KMS-11 (cell line): ENCODE measurements at regions not wholly inside any gene's neighbourhood (a gene's known extent, or its start where the extent isn't known, plus 50 kb on each side); places are given as distances from the start of the nearest gene placed in this dataset.

ENCODE experiments used
- H2AFZ ChIP-seq: fragments of 200-600 bp; sonication (generic); 2 replicates; pipeline ENCODE4 v1.6.1; 2016; ENCODE audit warnings: antibody characterized with exemption, mixed run types, low read depth
- H3K27ac ChIP-seq: fragments of 200-600 bp; sonication (generic); 2 replicates; pipeline ENCODE4 v1.6.1; 2016; ENCODE audit warnings: mild to moderate bottlenecking, mixed run types
- H3K27me3 ChIP-seq: fragments of 200-600 bp; sonication (generic); 2 replicates; pipeline ENCODE4 v1.6.1; 2017; ENCODE audit warnings: mild to moderate bottlenecking, low read depth, mixed run types, moderate library complexity; ENCODE audit not compliant: insufficient read depth
- H3K36me3 ChIP-seq: fragments of 200-600 bp; sonication (generic); 2 replicates; pipeline ENCODE4 v1.6.1; 2017; ENCODE audit warnings: mild to moderate bottlenecking, mixed run types; ENCODE audit not compliant: insufficient read depth
- H3K4me1 ChIP-seq: fragments of 200-600 bp; sonication (generic); 2 replicates; pipeline ENCODE4 v1.6.1; 2016; ENCODE audit warnings: mild to moderate bottlenecking, low read depth, mixed run types; ENCODE audit not compliant: poor library complexity, severe bottlenecking
- H3K4me2 ChIP-seq: fragments of 200-600 bp; sonication (generic); 2 replicates; pipeline ENCODE4 v1.7.0; 2016; ENCODE audit warnings: mild to moderate bottlenecking, mixed run types
- H3K4me3 ChIP-seq: fragments of 200-600 bp; sonication (generic); IDR thresholded peaks from 2 replicates; pipeline ENCODE4 v1.6.1; 2017; ENCODE audit warnings: low read depth, low read length, mixed read lengths; ENCODE audit not compliant: insufficient read depth
- H3K79me2 ChIP-seq: fragments of 200-600 bp; sonication (generic); 2 replicates; pipeline ENCODE4 v1.6.1; 2016; ENCODE audit warnings: low read depth, mixed run types; ENCODE audit not compliant: insufficient read depth
- H3K9ac ChIP-seq: fragments of 200-600 bp; sonication (generic); 2 replicates; pipeline ENCODE4 v1.6.1; 2016; ENCODE audit warnings: mild to moderate bottlenecking, mixed run types
- H4K20me1 ChIP-seq: fragments of 200-600 bp; sonication (generic); 2 replicates; pipeline ENCODE4 v1.6.1; 2016; ENCODE audit warnings: mild to moderate bottlenecking, mixed run types; ENCODE audit not compliant: insufficient read depth
- TF ChIP-seq, protein P1 (sequence below): fragments of 200-600 bp; sonication (generic); conservative IDR thresholded peaks from 2 replicates; pipeline ENCODE4 v1.6.1; 2017; ENCODE audit warnings: low read depth, mild to moderate bottlenecking, antibody characterized with exemption, low read length, moderate library complexity, mixed read lengths

DNA sequence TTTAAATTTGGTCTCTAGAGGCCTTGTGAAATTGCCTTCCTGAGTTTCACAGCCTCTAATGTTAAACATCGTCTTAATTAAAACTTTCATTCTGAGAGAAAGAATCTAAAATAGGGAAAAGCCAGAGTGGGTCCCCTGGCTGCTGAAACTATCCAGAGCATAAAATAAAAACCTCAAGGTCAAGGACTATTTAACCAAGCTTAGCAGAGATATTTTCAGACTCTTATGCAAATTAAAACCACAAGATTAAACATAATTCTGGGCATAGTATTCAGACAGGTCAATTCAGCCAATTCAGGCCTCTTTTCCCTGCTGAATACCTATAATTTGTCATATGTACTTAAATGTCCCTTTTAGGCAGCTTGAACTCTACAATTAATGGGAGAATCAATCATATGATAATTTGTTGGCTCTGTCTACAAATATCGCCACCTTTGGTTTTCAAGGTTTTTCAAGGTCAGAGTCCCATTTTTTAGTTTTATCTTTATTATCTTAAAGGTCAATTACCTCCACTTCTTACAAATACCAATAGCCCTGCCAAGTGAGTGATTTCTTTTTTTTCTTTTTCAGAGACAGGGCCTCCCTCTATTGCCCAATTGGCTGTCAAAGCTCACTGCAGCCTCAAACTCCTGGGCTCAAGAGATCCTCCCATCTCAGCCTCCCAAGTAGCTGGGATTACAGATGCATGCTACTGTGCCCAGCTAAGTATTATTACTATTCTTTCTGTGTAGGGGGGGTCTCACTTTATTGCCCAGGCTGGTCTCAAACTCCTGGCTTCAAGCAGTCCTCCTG is 257.1 kb downstream of the PHLDA1 start:
- H2AFZ ChIP-seq, result no peak overlapping the region
- no peak overlapping the region; the same call in 1 of the 2 replicates for H3K27ac ChIP-seq
- TF ChIP-seq, protein P1, sequence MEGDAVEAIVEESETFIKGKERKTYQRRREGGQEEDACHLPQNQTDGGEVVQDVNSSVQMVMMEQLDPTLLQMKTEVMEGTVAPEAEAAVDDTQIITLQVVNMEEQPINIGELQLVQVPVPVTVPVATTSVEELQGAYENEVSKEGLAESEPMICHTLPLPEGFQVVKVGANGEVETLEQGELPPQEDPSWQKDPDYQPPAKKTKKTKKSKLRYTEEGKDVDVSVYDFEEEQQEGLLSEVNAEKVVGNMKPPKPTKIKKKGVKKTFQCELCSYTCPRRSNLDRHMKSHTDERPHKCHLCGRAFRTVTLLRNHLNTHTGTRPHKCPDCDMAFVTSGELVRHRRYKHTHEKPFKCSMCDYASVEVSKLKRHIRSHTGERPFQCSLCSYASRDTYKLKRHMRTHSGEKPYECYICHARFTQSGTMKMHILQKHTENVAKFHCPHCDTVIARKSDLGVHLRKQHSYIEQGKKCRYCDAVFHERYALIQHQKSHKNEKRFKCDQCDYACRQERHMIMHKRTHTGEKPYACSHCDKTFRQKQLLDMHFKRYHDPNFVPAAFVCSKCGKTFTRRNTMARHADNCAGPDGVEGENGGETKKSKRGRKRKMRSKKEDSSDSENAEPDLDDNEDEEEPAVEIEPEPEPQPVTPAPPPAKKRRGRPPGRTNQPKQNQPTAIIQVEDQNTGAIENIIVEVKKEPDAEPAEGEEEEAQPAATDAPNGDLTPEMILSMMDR, result no peak
- H3K4me1 ChIP-seq, result peaks cover 10% of the 10 kb centered on the region
- H4K20me1 ChIP-seq, result no peaks in the 10 kb centered on the region
- H3K4me2 ChIP-seq, result peak overlapping the region; percentile 14; the same call in 1 of the 2 replicates
- no peaks in the 10 kb centered on the region for H3K79me2 ChIP-seq
- no peak overlapping the region for H3K4me3 ChIP-seq
- H3K9ac ChIP-seq, result no peak overlapping the region
- H3K27me3 ChIP-seq, result no peaks in the 10 kb centered on the region
- no peaks in the 10 kb centered on the region for H3K36me3 ChIP-seq

DNA sequence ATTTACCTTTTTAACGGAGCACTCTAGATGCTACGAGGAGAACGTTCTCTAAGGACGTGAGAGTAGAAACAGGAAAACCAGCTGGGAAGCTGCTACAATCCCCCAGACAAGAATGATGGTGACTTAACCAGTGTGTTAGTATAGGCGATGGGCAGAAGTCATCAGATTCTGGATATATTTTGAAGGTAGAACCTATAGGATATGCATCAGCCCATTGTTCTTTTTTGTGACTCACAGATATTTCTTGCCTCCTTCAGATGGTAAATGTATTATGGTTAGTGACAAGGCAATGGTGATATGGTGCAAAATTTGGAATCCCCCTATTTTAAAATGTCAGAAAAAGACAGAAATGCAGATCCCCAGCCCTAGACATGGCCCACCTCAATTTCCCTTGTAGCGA is 258.2 kb downstream of the PHLDA1 start:
- H3K4me2 ChIP-seq, result no peak overlapping the region

DNA sequence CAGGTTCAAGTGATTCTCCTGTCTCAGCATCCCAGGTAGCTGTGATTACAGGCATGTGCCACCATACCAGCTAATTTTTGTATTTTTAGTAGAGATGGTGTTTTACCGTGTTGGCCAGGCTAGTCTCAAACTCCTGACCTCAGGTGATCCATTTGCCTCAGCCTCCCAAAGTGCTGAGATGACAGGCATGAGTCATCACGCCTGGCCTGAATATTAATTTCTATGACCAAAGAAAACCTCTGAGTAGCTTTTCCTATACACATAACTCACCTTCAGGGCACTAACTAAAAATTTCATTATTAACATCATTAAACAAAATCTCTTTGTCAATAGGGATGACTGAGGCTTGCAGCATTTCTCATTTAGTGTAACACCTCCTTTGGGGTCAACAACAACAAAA is 259.6 kb upstream of the KRR1 start:
- Histone ChIP-seq H3K4me3 (no peak overlapping the region), H3K27me3 (no peaks in the 10 kb centered on the region), H3K36me3 (no peaks in the 10 kb centered on the region), H3K79me2 (no peaks in the 10 kb centered on the region), H3K4me2 (no peak overlapping the region), H3K27ac (no peak overlapping the region), H2AFZ (no peak overlapping the region), H3K9ac (no peak overlapping the region), H4K20me1 (no peaks in the 10 kb centered on the region), H3K4me1 (peaks cover 10% of the 10 kb centered on the region)
- TF ChIP-seq, protein P1, result no peak

More for the DNA sequence above, 258.2 kb downstream of the PHLDA1 start:
- Histone ChIP-seq H3K27me3 (no peaks in the 10 kb centered on the region), H3K36me3 (no peaks in the 10 kb centered on the region), H2AFZ (no peak overlapping the region), H3K27ac (no peak overlapping the region), H3K79me2 (no peaks in the 10 kb centered on the region), H3K4me3 (no peak overlapping the region), H3K9ac (no peak overlapping the region), H3K4me1 (peaks cover 10% of the 10 kb centered on the region), H4K20me1 (no peaks in the 10 kb centered on the region)
- TF ChIP-seq, protein P1, result no peak

DNA sequence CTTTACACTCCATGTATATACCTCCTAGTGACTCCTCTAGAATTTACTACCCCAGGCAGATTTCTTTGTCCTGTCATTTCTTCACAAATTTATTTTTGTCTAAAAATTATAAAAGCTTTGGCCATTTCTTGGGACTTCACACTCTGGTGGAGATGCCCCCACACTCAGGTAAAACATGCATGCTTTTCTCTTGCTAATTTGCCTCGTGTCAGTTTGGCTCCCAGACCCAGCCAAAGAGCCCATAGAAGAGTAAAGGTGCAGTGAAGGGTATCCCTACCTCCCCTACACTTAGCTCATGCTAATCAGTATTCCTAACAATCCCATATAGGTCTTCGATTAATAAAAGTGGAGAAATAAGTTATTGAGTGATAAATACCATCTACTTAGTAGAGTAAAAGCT is 256.5 kb upstream of the KRR1 start:
- Histone ChIP-seq H3K9ac (no peak overlapping the region), H3K36me3 (no peaks in the 10 kb centered on the region), H3K4me3 (no peak overlapping the region), H2AFZ (no peak overlapping the region), H3K79me2 (no peaks in the 10 kb centered on the region), H4K20me1 (no peaks in the 10 kb centered on the region), H3K27me3 (no peaks in the 10 kb centered on the region), H3K4me2 (no peak overlapping the region), H3K27ac (no peak overlapping the region), H3K4me1 (no peaks in the 10 kb centered on the region)
- TF ChIP-seq, protein P1, result no peak
